ENCODE measurements at regions not wholly inside any gene's neighbourhood (a gene's known extent, or its start where the extent isn't known, plus 50 kb on each side); places are given as distances from the start of the nearest gene placed in this dataset.
"Not testable (repeated sequence)": the region's sequence is repeated elsewhere in the genome, so short reads cannot be mapped to it uniquely, and the experiment has no call there.

DNA sequence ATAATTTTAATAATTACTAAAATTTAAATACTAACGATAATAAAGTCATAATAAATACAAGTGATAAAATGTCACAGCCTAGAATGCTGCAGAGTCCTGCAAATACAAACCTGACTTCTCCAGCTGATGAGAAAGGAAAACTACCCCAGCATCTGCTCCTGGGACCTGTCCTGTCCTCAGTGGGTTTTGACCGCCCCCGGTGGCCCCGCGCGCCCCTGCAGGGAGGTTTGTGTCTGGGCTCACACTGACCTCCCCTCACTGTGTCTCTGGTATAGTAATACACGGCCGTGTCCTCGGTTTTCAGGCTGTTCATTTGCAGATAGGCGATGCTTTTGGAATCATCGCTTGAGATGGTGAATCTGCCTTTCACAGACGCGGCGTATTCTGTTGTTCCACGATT, 1139.4 kb downstream of the TMEM121 start:
- TF ChIP-seq, protein P1, sequence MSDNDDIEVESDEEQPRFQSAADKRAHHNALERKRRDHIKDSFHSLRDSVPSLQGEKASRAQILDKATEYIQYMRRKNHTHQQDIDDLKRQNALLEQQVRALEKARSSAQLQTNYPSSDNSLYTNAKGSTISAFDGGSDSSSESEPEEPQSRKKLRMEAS (IDR thresholded peaks at IDR 0.05; ENCODE audit: low read depth, low read length), result no peak
- TF ChIP-seq POLR2A (IDR thresholded peaks at IDR 0.05; ENCODE audit: extremely low read depth, insufficient read length) (no peak), MYC (IDR thresholded peaks at IDR 0.05; ENCODE audit: low read depth, low read length) (no peak)
- TF ChIP-seq, protein P2, sequence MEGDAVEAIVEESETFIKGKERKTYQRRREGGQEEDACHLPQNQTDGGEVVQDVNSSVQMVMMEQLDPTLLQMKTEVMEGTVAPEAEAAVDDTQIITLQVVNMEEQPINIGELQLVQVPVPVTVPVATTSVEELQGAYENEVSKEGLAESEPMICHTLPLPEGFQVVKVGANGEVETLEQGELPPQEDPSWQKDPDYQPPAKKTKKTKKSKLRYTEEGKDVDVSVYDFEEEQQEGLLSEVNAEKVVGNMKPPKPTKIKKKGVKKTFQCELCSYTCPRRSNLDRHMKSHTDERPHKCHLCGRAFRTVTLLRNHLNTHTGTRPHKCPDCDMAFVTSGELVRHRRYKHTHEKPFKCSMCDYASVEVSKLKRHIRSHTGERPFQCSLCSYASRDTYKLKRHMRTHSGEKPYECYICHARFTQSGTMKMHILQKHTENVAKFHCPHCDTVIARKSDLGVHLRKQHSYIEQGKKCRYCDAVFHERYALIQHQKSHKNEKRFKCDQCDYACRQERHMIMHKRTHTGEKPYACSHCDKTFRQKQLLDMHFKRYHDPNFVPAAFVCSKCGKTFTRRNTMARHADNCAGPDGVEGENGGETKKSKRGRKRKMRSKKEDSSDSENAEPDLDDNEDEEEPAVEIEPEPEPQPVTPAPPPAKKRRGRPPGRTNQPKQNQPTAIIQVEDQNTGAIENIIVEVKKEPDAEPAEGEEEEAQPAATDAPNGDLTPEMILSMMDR (IDR thresholded peaks at IDR 0.05; ENCODE audit: low read depth, low read length), result no peak
- H3K4me3 ChIP-seq (ENCODE audit: low read depth, low read length), result no peak overlapping the region
- peak; percentile 4 for DNase-seq (ENCODE audit: low read depth)

DNA sequence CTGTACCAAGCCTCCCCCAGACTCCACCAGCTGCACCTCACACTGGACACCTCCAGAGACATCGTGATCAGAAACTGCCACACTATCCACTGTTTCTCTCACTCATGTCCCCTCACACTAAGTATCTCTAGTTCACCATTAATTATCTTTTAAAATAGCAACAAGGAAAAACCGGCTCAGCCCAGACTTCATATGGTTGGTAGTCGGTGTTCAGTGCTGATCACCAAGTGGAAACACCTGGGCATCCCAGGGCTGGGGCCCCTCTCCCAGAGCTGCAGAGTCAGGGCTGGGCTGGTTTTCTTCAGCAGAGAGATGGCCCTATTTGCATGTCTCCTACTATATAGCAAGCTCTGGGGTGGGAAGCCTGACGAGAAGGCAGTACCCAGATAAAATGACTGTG, 1140.0 kb downstream of the TMEM121 start:
- no peak for DNase-seq (ENCODE audit: low read depth)
- TF ChIP-seq MYC (IDR thresholded peaks at IDR 0.05; ENCODE audit: low read depth, low read length) (no peak), POLR2A (IDR thresholded peaks at IDR 0.05; ENCODE audit: extremely low read depth, insufficient read length) (no peak)
- TF ChIP-seq, protein P2 (IDR thresholded peaks at IDR 0.05; ENCODE audit: low read depth, low read length), result no peak
- TF ChIP-seq, protein P1 (IDR thresholded peaks at IDR 0.05; ENCODE audit: low read depth, low read length), result no peak
- H3K4me3 ChIP-seq (ENCODE audit: low read depth, low read length), result no peak overlapping the region

DNA sequence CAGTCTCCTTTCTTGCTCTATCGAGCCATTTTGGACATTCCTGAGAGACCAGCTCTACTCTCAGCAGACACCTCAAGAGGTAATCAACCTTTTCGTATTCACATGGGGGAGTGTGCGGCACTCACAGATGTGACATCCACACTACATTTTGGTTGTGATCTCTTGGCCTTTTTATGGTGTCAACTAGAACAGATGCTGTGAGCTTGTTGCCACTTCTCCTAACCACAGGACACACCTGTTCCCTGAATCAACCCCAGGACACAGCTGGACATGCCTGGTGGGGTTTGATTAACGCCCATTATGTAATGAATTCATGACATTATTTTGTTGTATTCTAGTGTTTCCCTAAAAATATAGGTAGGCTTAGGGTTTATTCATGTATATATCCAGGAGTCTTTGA, 1143.6 kb downstream of the TMEM121 start:
- TF ChIP-seq, protein P2 (IDR thresholded peaks at IDR 0.05; ENCODE audit: low read depth, low read length), result no peak
- TF ChIP-seq, protein P1 (IDR thresholded peaks at IDR 0.05; ENCODE audit: low read depth, low read length), result no peak
- no peak for DNase-seq (ENCODE audit: low read depth)
- no peak overlapping the region for H3K4me3 ChIP-seq (ENCODE audit: low read depth, low read length)

DNA sequence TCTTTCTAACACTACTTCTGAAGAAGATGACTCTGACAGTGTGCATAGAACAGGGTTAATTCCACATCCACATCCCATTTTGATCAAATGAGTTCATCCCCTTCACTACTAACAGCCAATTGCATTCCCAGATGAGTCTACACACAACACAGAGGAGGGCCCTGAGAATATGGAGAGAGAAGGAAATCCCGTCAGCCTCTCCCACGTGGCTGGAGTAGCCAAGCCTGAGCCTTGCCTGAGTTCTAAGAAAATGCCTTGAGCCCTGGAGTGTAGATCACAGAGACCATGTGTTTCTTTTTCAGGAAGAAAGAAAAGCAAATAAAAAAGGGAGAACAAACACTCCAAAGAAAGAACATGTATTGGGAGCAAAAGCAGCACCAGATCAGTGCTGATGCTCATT, 1147.7 kb downstream of the TMEM121 start:
- not testable (repeated sequence) for H3K4me3 ChIP-seq (ENCODE audit: low read depth, low read length); DNase-seq (ENCODE audit: low read depth)

DNA sequence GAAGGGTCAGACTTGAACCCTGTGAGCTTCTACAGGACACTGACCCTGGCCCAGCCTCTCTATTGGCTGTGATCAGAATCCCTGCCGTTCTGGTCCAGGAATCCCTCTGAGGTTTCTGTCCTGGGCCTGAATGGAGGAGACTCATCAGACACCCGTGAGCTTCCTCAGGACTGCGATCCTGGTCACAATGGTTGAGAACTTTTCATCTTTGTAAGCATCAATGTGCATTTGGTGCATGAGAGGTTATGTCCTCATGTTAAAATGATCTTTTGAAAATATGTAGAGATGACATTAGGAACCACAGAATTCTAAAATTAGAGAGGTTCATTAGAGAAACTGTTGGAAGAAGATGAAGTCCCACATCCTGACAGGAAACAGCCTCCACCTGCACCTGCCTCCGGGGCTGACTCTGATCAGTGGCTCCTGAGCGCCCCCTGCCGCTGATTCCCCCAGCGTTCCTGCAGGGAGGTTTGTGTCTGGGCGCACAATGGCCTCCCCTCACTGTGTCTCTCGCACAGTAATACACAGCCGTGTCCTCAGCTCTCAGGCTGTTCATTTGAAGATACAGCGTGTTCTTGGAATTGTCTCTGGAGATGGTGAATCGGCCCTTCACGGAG, 1148.2 kb downstream of the TMEM121 start:
- not testable (repeated sequence) for DNase-seq (ENCODE audit: low read depth); H3K4me3 ChIP-seq (ENCODE audit: low read depth, low read length)
- TF ChIP-seq, protein P2 (IDR thresholded peaks at IDR 0.05; ENCODE audit: low read depth, low read length), result peak; percentile 9

DNA sequence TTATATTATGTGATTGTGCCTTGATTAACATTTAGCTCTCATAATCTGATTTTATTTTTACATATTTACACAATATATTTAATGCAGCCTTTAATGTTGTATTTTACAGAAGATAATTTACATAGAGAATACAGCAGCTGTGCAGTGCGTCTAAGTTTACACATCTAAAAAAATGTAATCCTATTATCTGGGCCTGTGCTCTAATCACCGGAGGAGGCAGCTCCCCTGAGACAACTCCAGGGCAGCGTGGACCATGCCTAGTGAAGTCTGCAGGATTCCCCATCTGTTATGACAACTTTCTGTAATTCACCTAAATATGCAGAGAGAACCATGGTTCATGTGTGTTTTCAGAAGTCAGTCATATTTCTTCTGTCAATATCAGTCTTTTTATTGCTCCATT, 1149.3 kb downstream of the TMEM121 start:
- not testable (repeated sequence) for DNase-seq (ENCODE audit: low read depth); H3K4me3 ChIP-seq (ENCODE audit: low read depth, low read length)

DNA sequence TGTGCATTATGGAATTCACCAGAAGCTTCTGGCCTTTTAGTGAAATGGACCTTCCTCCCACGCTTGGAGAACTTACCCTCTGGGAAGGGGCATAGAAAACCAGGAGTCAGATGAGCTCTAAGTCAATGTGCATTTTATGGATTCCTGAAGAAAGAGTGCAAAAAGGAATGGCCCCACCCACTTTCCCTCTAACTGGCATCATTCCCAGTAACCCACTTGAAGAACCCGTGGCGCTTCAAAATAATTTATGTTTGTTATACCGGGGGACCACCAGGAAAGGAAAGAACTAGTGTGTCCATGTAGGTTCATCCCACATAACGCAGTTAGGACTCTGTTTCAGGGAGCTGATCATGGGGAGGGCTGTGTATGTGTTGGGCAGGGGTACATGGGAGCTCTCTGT, 1153.4 kb downstream of the TMEM121 start:
- TF ChIP-seq, protein P1 (IDR thresholded peaks at IDR 0.05; ENCODE audit: low read depth, low read length), result no peak
- TF ChIP-seq, protein P2 (IDR thresholded peaks at IDR 0.05; ENCODE audit: low read depth, low read length), result no peak
- no peak for TF ChIP-seq MYC (IDR thresholded peaks at IDR 0.05; ENCODE audit: low read depth, low read length)
- no peak for TF ChIP-seq POLR2A (IDR thresholded peaks at IDR 0.05; ENCODE audit: extremely low read depth, insufficient read length)
- DNase-seq (ENCODE audit: low read depth), result no peak
- no peak overlapping the region for H3K4me3 ChIP-seq (ENCODE audit: low read depth, low read length)

Data from NB4 (cell line).